ENCODE measurements at regions not wholly inside any gene's neighbourhood (a gene's known extent, or its start where the extent isn't known, plus 50 kb on each side); places are given as distances from the start of the nearest gene placed in this dataset.

DNA sequence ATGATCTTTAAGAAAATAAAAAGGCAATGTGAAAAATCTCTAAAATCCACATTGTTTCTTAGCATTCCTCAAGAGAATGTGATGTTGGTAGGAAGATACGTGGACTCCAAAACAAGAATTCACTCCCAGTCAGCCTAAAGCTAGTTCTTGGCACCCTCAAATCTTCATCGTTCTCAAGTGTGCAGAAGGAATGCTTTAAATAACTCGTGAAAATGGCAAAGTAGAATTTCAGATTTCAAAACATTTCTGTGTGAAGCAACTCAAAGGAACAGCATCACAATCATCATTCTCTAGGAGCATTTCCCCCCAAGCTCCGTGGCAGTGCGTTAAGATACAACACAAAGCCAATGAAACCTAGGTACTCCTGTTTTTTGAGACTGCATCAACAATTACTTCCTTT, 185.1 kb upstream of the DMAC1 start:
- no CpG with 5 or more reads among the region's 5 CpGs for WGBS (ENCODE audit: insufficient coverage)
- Histone ChIP-seq H4K20me1 (ENCODE audit: insufficient read depth, low read length) (no peaks in the 10 kb centered on the region), H2AFZ (ENCODE audit: insufficient read depth, low read depth, low read length, poor library complexity, severe bottlenecking) (no peak overlapping the region), H3K9ac (ENCODE audit: insufficient read depth, low read length, poor library complexity, severe bottlenecking) (no peak overlapping the region), H3K27me3 (ENCODE audit: control insufficient read depth in 2 of 2, insufficient read depth in 2 of 2, low read length in 2 of 2) (no peaks in the 10 kb centered on the region), H3K4me2 (replicated peaks; ENCODE audit: extremely low read depth, low read length, poor library complexity, severe bottlenecking) (no peak overlapping the region), H3K36me3 (replicated peaks in 1 of 2; ENCODE audit: control insufficient read depth in 1 of 2, insufficient read depth in 2 of 2, low read length in 2 of 2) (no peaks in the 10 kb centered on the region), H3K4me1 (ENCODE audit: control insufficient read depth in 1 of 2, insufficient read depth in 2 of 2, low read length in 2 of 2) (peaks cover 6 to 8% of the 10 kb centered on the region in 2 donors), H3K27ac (ENCODE audit: low read depth in 1 of 2, low read length in 2 of 2) (no peak overlapping the region), H3K4me3 (replicated peaks in 1 of 3; ENCODE audit: low read depth in 2 of 3, low read length in 3 of 3) (no peak overlapping the region), H3K9me3 (replicated peaks in 1 of 2; ENCODE audit: control insufficient read depth in 1 of 2, insufficient read depth in 1 of 2, low read length in 2 of 2) (no peaks in the 10 kb centered on the region), H3K79me2 (ENCODE audit: insufficient read depth, low read length) (no peaks in the 10 kb centered on the region)
- no peaks in the 10 kb centered on the region for H3K27me3 Mint-ChIP-seq (ENCODE audit: low read depth in 3 of 3)
- H3K4me1 Mint-ChIP-seq = peaks cover 14% of the 10 kb centered on the region
- no peak overlapping the region for H3K27ac Mint-ChIP-seq
- no peak for DNase-seq
- intact Hi-C loops (cut with micrococcal nuclease) = no loop called here
- TF ChIP-seq CTCF (IDR thresholded peaks at IDR 0.05) = no peak
- no peak overlapping the region for H3K4me3 Mint-ChIP-seq
- peaks cover 0 to 2% of the 10 kb centered on the region in 2 donors for H3K36me3 Mint-ChIP-seq
- H3K9me3 Mint-ChIP-seq = peaks cover 0 to 4% (median 0%) of the 10 kb centered on the region in 7 donors

DNA sequence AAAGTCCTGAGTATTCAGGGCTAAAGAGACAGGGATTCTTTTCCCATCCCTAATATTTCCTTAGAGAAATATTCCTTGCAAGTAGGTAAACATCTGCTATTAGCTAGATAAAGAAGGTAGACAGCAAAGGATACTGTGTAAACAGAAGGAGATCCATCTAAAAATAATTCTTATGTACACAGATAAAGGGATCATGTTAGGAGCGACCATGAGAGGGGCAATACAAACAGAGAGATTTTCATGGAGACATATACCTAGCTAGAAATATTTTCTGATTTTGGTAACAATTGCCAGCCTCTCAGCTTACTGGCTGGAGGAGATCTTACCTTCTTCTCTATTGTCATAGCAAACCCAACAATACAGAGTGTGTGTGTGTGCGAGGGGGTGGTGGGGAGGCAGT, 184.6 kb upstream of the DMAC1 start:
- Histone ChIP-seq H3K27ac (ENCODE audit: low read depth in 1 of 2, low read length in 2 of 2) (no peak overlapping the region), H3K4me2 (replicated peaks; ENCODE audit: extremely low read depth, low read length, poor library complexity, severe bottlenecking) (no peak overlapping the region), H3K79me2 (ENCODE audit: insufficient read depth, low read length) (no peaks in the 10 kb centered on the region), H3K27me3 (ENCODE audit: control insufficient read depth in 2 of 2, insufficient read depth in 2 of 2, low read length in 2 of 2) (no peaks in the 10 kb centered on the region), H3K9ac (ENCODE audit: insufficient read depth, low read length, poor library complexity, severe bottlenecking) (no peak overlapping the region), H3K36me3 (replicated peaks in 1 of 2; ENCODE audit: control insufficient read depth in 1 of 2, insufficient read depth in 2 of 2, low read length in 2 of 2) (no peaks in the 10 kb centered on the region), H4K20me1 (ENCODE audit: insufficient read depth, low read length) (no peaks in the 10 kb centered on the region), H2AFZ (ENCODE audit: insufficient read depth, low read depth, low read length, poor library complexity, severe bottlenecking) (no peak overlapping the region), H3K4me3 (replicated peaks in 1 of 3; ENCODE audit: low read depth in 2 of 3, low read length in 3 of 3) (no peak overlapping the region), H3K9me3 (replicated peaks in 1 of 2; ENCODE audit: control insufficient read depth in 1 of 2, insufficient read depth in 1 of 2, low read length in 2 of 2) (no peaks in the 10 kb centered on the region), H3K4me1 (ENCODE audit: control insufficient read depth in 1 of 2, insufficient read depth in 2 of 2, low read length in 2 of 2) (peaks cover 6 to 8% of the 10 kb centered on the region in 2 donors)
- Mint-ChIP-seq H3K4me3 (no peak overlapping the region), H3K4me1 (peaks cover 14% of the 10 kb centered on the region), H3K27ac (no peak overlapping the region), H3K27me3 (ENCODE audit: low read depth in 3 of 3) (no peaks in the 10 kb centered on the region), H3K36me3 (peaks cover 0 to 2% of the 10 kb centered on the region in 2 donors), H3K9me3 (peaks cover 0 to 4% (median 0%) of the 10 kb centered on the region in 7 donors)
- no peak for TF ChIP-seq CTCF (IDR thresholded peaks at IDR 0.05)
- no CpG with 5 or more reads among the region's 2 CpGs for WGBS (ENCODE audit: insufficient coverage)
- DNase-seq = no peak
- intact Hi-C loops (cut with micrococcal nuclease) = no loop called here
